GM21576 (cell line): ENCODE measurements at regions not wholly inside any gene's neighbourhood (a gene's known extent, or its start where the extent isn't known, plus 50 kb on each side); places are given as distances from the start of the nearest gene placed in this dataset.

Source experiments
- ATAC-seq: cut with Tn5 transposase; IDR thresholded peaks from one replicate; pipeline ENCODE4 v1.9.1; 2021; ENCODE audit warnings: mild to moderate bottlenecking, moderate library complexity; ENCODE audit not compliant: unreplicated experiment

DNA sequence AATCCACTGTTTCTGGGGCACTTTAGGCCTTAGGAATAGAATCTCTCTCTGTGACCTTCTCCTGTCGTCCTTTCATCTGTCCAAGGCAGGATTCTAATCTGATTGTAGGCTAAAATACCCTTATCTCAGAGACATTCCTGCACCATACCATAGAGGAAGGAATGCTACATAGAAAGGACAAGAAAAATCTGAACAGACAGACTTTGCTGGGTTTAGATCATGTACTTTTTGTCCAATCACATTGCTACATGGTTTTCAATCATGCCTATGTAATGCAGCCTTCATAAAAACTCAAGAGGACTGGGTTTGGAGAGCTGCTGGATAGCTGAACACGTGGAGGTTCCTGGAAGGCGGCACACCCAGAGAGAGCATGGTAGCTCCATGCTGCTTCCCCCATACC lies 378.5 kb upstream of the SEMA6D start:
- ATAC-seq: no peak

DNA sequence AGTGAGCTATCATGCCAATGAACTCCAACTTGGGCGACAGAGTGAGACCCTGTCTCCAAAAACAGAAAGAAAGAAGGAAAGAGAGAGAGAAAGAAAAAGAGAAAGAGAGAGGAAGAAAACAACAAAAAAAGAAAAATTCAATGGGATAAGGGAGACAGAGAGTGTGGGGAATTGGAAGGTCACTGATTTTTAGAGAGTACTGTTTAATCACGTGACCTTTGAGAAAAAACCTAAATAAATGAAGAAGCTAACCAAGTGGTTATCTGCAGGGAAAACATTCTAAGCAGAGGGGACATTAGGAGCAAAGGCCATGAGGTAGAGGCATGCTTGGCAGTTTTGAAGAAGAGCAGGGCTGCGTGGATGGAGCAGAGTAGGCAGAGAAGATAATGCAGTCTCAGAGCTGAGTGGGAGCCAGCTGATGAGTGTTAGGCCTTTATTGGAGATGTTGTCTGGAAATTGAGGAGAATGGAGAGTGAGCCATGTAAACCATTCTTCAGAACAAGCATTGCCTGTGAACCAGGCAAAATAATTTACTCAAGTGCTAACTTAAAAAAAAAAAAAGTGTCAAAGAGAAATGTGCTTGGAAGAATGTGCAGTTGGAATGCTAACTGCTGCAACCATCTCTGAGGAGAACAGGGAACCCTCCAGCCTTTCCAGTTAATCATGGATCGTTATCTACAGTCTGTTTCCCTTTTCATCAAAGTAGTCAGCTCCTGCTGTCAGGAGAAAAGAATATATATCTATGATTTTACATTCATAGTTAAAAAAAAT lies 377.3 kb upstream of the SEMA6D start:
- ATAC-seq: no peak

DNA sequence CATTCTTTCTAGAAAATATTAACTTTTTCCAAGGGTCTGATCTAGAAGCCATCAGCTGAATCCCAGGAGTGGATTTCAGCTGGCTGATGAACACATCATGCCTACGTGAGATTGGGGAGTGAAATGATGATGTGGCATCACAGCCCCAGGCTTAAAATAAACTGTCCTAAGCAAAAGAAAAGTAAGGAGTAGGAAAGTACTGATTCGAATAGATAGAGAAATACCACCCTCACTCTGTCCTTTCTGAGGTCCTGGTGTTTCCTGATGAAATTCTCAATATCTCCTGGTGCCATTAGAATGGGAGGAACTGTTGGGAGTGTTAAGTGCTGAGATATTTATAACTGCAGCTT lies 376.8 kb upstream of the SEMA6D start:
- no peak for ATAC-seq

DNA sequence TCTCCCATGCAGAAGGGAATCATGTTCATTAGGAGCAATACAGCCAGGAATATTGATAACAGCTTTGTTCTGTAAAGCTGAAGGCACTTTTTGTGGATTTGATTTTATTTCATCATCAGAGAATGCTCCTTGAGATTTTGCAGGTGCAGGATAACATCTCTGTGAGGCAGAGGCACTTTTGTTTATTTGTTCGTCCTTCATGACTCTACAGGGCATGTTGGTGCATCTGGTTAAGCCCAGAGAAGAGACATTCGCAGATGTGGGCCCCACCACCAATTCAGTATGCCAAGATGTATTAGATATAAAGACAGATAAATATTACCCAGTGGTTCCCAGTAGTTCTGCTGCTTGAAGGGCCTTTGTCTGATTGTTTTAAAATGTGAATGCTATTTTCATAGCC lies 368.1 kb upstream of the SEMA6D start:
- ATAC-seq: no peak

DNA sequence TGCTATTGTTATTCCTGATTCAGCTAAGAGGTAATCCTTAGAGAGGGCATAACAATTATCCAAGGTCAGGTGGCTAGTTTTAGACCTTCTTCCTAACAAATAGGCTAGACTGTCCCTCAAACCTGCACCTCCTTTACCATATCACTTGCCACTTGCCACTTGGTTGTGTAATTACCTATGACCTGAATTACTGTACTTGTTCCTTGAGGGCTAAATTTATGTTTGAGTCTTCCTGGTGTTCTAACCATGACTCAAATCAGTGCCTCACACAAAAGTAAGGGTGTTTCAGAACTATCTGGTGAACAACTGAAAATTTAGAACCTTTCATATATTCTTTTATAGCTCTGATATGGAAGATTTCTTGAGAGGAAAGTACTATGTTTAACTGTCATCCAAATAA lies 365.8 kb upstream of the SEMA6D start:
- ATAC-seq: no peak

DNA sequence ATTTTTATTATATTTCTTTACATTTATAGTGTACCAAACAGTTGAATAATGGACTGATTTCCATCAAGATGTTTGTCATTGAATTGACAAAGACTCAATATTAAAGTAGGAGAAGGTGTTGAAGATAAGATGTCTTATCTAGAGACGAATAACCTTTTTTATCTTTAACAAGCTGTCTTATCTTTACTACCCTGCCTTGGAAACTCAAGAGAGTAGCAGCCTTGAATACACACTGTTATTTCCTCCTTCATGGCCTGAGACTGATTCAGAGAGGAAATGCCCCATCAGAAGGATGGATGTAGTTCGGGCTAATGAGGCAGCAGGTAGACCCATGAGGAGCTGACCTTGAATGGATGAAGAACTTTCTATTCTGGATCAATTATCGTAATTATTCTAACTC lies 365.1 kb upstream of the SEMA6D start:
- ATAC-seq: no peak

DNA sequence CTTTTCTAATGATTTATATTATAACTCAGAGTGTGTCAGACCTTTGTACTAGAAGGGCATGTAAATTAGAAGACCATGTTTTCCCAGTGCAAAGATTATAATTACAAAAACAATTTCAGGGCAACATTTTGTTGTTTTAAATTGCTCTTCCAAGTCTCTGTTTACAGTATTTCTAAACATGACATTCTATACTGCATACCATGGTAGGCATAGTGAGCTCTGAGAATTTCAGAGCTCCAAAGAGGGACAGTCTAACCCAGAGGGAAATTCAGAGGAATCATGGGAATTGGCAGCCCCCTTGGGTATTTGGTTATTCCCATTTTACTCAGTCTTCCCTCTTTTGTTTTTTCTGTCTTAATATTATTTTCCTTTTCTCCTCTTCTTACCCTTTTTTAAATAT lies 361.5 kb upstream of the SEMA6D start:
- ATAC-seq: no peak

DNA sequence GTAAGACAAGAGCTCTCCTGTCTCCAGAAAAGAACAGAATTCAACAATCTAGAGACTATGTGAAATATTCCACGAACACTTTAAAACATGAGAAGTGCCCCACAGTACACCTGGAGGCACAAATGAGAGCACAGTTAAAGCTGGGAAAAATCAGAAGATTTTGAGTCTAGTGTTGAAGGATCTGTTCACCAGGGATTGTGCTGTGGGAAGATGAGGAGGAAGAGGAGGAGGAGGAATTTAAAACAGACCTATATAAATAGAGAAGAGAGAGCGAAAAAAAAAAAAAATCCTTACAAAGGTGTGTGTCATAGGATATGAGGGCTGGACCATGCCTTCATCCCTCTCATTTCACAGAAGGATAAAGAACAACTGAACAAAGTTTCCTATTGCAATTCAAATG lies 361.0 kb upstream of the SEMA6D start:
- ATAC-seq: no peak

DNA sequence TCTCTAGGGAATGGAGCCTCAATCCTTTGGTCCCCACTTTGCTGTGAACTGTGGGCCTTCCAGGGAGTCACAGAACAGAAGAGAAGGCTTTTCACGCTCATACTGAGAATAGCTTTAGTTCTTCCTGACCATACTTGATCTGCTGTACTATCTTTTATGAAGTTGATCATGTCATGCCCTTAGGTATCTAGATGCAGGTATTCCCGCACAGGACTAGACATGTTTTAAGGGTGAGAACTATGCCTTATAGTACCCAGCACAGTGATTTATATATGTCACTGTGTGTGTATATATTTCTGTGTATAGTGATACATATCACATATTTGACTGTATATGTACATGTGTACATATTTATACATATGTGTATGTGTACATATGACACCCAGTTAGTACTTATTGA lies 358.4 kb upstream of the SEMA6D start:
- no peak for ATAC-seq

DNA sequence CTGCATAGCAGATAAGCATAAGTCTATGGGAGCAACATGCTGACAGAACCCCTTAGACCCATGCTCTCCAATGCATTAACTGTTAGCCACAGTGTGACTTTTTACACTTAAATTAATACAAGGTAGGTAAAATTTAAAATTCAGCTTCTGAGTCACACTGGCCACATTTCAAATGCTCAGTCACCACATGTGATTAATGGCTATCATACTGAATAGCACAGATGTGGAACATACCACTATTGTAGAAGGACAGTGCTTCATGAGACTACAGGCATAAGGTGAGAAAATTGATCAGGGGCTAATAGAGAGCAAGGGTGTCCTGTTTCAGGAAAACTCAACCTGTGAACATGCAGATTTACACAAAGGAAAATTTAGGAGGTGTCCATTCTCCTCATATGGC lies 357.0 kb upstream of the SEMA6D start:
- ATAC-seq: no peak

DNA sequence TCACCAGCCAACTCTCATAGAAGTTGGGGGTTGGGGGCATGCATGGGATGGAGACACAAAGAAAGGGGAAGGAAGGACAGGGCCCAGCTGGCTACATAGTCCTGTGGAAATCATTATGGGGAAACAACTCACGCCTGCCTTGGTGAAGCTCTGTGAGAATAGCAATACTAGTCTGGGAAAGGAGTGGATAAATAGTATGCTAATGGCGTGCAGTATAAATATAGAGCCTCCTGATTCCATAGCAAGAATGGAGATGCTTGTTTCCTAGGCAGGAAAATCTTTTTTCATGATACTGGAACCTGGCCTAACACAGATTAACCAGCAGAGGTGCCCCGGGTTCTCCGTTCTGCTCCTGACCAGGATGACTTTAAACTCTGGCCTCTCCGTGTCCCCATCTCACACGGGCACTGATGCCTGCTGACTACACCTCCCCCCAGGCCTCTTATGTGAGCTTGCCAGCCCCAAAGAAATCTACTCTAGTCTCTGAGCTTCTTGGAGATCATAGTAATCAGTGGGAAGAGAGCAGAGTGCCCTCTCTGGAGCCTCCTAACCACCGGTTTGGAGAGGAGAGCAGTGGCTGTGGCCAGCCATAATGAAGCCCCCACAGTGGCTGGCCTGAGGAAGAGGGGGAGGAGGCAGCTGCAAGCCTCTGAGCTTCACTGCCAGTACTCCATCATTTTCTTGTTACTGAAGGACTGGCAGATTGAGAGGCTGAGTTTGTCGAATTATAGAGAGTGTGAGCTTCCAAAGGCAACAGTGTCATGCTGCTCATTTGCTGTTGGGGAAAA lies 355.0 kb upstream of the SEMA6D start:
- ATAC-seq: no peak

DNA sequence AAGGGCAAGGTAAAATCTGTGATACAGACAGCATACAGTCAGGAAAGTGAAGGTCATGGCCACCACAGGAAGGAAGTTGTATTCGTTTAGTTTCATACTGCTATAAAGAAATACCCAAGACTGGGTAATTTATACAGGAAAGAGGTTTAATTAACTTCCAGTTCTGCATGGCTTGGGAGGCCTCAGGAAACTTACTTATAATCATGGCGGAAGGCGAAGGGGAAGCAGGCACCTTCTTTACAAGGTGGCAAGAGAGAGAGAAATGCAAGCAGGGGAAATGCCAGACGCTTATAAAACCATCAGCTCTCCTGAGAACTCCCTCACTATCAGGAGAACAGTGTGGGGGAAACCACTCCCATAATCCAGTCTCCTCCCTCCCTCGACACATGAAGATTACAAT lies 353.7 kb upstream of the SEMA6D start:
- ATAC-seq: no peak

DNA sequence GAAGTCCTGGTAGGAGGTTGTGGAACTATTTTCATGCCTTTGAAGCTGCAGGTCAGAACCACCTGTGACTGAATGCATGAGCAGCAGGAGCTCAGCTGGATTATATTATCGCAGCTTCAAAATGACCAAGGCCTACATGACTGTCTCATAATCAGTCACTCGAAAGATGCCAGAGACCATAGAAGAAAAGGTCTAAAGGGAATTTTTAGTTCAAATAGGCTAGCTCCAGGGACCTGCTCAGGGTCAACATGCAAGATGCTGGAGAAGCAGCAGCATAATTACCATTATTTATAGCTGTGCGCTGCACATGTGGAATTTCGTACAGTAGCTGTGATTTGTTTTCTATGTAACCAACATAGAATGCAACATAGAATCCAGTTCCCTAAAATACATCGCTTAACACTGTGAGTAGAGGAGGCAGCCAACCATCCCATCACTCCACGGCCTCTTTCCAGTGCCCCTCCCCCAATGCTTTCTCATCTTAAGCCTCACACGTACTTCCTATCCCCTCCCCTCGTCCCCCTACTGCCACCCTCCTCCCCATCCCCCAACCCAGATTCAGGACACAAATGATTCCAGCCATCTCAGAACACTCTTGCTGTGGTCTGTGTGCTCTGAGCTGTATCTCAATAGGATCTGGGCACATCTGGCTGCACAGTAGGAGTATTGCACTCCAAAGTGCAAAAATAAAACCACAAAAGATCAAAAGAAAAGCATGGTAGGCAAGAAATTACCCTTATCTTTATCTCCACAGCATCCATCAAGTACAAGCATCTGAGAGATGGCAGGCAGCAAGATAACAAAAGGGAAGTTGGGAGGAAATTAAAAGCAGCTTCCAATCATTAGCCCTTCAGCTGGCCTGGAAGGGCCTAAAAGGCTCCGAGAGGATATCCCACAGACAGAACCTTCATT lies 352.8 kb upstream of the SEMA6D start:
- ATAC-seq: no peak

DNA sequence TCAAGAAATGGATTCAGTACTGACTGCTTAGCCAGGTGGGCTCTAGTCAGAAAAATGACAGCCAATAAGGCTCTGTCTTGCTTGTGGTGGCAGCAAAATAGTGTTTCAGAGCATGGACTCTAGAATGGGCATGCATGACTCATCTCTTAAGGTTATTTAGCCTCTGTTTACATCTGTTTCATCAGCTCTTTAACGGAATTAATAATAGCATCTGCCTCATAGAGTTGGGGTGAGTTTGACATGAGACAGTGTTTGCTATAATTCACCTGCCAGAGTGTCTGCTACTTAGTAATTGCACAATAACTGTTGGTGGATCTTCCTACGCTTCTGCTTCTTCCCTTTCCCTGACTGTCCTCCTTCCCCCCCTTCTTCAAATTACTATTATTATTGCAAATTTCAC lies 350.4 kb upstream of the SEMA6D start:
- ATAC-seq: no peak

DNA sequence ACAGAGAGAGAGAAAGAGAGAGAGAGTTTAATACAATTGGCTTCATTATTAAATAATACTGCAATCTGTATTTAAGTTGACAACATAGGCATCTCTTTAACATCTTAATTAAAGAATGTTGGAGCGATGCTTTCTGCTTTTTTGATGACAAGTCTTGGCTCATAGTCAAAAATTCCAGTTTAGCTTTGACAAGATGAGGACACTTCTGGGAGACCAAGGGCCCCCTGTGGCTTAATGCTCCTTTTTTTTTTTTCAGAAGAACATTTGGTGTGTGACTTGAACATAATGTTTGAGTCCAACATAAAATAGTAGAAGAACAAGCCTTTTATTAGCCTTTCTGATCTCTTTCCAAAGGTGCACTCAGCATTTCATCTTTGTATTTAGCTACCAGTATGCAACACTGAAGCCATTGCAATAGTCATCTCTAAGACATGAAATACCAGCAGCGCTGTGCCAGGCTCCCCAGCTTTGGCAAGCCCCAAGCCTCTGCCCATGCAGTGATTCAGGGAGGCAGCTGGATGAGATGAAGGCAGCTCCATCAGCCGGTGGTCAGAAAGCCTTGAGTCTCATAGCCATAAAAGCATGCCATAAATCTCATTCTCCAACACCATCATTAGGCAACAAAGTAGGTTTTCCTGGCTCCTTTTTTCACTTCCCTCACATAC lies 349.4 kb upstream of the SEMA6D start:
- no peak for ATAC-seq

DNA sequence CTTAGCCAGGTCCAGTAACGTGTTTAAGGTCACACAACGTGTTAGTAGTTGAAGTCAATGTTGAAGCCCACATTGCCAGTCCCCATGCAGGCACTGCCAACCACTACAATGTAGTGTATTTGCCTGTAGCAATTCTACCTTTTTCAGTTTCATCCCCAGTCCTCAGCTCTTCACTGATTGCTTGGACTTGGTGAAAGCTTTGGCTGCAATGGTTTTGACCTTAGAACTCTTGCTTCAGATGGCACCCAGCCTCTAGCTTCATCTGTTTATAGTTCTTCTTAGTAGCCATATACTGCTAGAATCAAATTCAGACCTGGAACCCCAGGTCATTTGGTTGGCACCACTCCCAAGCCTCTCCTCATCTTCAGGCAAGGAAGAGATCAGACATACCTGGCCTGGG lies 345.4 kb upstream of the SEMA6D start:
- ATAC-seq: no peak

DNA sequence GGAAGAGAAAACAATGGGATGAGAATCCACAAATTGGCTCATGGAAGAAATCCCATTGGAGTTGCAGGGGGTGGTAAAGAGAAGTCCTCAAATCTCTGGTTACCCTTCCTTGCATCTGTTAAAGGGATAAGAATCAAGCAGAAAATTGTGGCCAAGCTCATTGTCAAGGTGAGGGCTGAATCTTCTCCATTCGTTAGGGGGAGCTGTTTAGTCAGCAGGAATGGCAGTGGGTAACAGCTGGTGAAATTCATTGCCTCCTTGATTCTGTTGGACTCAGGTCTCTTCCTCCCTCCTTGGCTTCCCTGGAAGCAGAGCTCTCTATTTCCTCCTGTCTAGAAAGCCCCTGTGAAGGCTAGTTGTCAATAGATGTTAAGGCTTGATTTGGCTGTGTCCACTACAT lies 343.1 kb upstream of the SEMA6D start:
- ATAC-seq: no peak

DNA sequence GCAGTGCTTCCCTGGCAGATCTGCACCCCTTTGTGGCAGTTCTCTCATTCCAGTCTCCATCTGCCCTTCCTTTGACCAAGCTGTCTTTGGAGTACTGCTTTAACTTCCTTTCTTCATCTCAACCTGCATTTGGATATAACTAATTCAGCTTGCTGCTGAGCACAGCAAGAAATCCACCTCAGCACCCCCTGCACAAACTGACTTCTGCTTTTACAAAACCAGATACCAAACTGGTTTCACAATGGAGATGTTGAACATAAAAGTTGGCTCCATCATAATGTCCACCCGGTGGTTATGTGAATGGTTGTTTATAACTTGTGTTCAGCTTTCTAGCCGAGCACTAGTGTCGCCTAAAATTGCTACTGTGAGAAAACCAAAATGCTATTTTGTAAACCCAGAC lies 341.1 kb upstream of the SEMA6D start:
- ATAC-seq: no peak

DNA sequence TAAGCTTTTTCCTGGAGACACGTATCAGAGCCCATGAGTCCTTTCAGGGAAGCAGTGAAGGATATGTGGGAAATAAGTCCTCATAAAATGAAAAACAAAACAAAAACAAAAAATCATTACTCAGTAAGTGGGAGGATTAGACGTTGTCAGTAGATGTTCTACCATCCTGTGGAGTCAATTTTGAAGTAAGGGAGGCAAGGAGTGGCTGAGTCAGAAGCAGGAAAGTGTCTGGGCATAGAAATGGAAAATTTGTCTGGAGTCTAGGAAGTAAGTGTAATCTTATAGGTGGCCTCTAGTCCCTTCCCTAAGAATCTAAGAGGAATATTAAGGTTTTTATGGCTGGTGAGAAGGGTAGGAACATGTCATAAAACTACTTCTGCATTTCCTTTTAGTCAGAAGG lies 339.8 kb upstream of the SEMA6D start:
- ATAC-seq: no peak

DNA sequence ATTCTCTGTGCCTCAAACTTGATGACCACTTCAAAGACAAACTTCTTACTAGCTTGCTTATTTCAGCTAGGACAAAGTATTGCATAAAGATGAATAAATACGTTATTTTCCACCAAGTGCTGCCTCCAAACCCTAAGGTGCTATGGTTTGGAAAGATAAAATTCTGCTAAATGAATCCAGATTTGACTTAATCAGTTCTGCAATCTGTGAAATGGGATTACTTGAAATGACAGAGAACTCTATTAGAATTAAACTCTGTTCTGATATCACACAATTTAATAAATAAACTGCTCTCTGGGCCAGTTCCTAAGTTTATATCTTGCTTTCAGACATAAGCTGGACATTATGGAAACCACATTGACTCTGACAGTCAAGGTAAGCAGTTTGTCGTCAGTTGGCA lies 338.8 kb upstream of the SEMA6D start:
- ATAC-seq: no peak

DNA sequence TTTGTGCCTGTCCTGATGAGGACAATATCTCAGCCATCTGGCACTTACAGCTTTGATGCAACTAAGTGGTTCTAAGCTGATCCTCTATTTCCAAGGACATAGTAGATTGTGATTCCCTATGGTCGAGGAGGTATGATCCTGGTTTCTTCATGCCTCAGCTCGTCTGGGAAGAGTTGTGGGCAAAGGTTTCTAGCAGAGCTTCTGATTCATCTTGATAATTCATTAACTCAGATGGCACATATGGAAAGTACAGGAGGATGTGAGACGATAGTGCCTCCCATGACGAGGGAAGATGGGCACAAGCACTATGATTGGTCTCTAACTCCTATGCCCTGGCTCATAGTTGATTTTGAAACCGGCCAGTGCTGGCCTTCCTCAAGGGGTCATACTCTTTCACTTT lies 334.2 kb upstream of the SEMA6D start:
- ATAC-seq: no peak
